HepG2 (cell line): ENCODE measurements at regions not wholly inside any gene's neighbourhood (a gene's known extent, or its start where the extent isn't known, plus 50 kb on each side); places are given as distances from the start of the nearest gene placed in this dataset.

Experiments
- ATAC-seq: fragments of 200-7000 bp; cut with Tn5 transposase; 3 replicates; pipeline ENCODE4 v1.9.1; 2020; ENCODE audit warnings: mild to moderate bottlenecking, moderate library complexity
- BruUV-seq: library from RNA; stranded (reverse); fragments of 400-500 nt; replicated peaks from 2 replicates; lab custom pipeline; 2021; lab: Mats Ljungman, UMichigan
- CTCF ChIA-PET: fragments of 300-600 bp; formaldehyde crosslinking; extraction: SDS; loops from one replicate; lab custom pipeline; 2021; ENCODE audit warnings: low total read pairs, inconsistent platforms, low intra/inter-chr PET ratio; lab: Yijun Ruan, JAX
- POLR2A ChIA-PET: fragments of 350-600 bp; sonication (Branson Sonifier 250); formaldehyde crosslinking; loops from one replicate; lab custom pipeline; 2020; ENCODE audit warnings: antibody characterized with exemption, inconsistent platforms; lab: Yijun Ruan, JAX
- DNase-seq: peaks from one replicate; pipeline ENCODE4 v3.0.0-alpha.2; 2015; ENCODE audit warnings: low spot score
- FAIRE-seq: peaks from 3 replicates; lab custom pipeline; 2011; peaks lifted over from hg19 to GRCh38; lab: Jason Lieb, UNC
- H2AFZ ChIP-seq: one replicate; pipeline ENCODE4 v1.6.1; 2011; ENCODE audit warnings: low read length, inconsistent platforms
- H3K27ac ChIP-seq: fragments of 300-600 bp; 3 replicates; pipeline ENCODE4 v1.8.0; 2011; ENCODE audit warnings: mixed run types, mild to moderate bottlenecking, mixed read lengths, low read length, inconsistent platforms; ENCODE audit not compliant: insufficient read depth; ENCODE audit errors: extremely low read length
- H3K27me3 ChIP-seq, 2 experiments: fragments of 200-600 bp in 1 of 2; 2 replicates in 1 of 2; 3 replicates in 1 of 2; pipeline versions ENCODE4 v1.6.0 to v1.8.0; 2011; ENCODE audit warnings: low read length in 2 of 2, mild to moderate bottlenecking in 2 of 2, moderate library complexity in 2 of 2, inconsistent platforms in 1 of 2; ENCODE audit not compliant: insufficient read depth in 2 of 2, control insufficient read depth in 1 of 2
- H3K36me3 ChIP-seq, 2 experiments: fragments of 200-600 bp in 1 of 2; replicated peaks in 1 of 2; 2 replicates in 1 of 2; 3 replicates in 1 of 2; pipeline versions ENCODE4 v1.5.1 to v1.8.0; 2011; ENCODE audit warnings: low read length in 2 of 2, inconsistent platforms in 1 of 2; ENCODE audit not compliant: insufficient read depth in 2 of 2, control insufficient read depth in 1 of 2
- H3K4me1 ChIP-seq: 2 replicates; pipeline ENCODE4 v1.5.1; 2012; ENCODE audit warnings: low read length, inconsistent platforms; ENCODE audit not compliant: insufficient read depth
- H3K4me2 ChIP-seq: 2 replicates; pipeline ENCODE4 v1.6.0; 2011; ENCODE audit warnings: low read depth, low read length, inconsistent platforms
- H3K4me3 ChIP-seq, 3 experiments: fragments of 200-600 bp in 1 of 3; sonication (generic), shearing (Covaris generic) in 1 of 3; replicated peaks in 1 of 3; 2 replicates each; pipeline ENCODE4 v1.5.1; 2011 to 2016; ENCODE audit warnings: low read length in 3 of 3, inconsistent platforms in 2 of 3, low read depth in 2 of 3, mild to moderate bottlenecking in 2 of 3, control low read depth in 1 of 3, mixed read lengths in 1 of 3; ENCODE audit not compliant: insufficient read depth in 1 of 3
- H3K79me2 ChIP-seq: one replicate; pipeline ENCODE4 v1.6.1; 2011; ENCODE audit warnings: low read length, inconsistent platforms; ENCODE audit not compliant: insufficient read depth
- H3K9ac ChIP-seq: 2 replicates; pipeline ENCODE4 v1.6.0; 2011; ENCODE audit warnings: mild to moderate bottlenecking, low read depth, low read length, inconsistent platforms; ENCODE audit not compliant: insufficient read depth
- H3K9me3 ChIP-seq: 2 replicates; pipeline ENCODE4 v1.5.1; 2012; ENCODE audit warnings: mild to moderate bottlenecking, low read length
- H4K20me1 ChIP-seq: 2 replicates; pipeline ENCODE4 v1.6.0; 2011; ENCODE audit warnings: inconsistent platforms, mild to moderate bottlenecking, low read length, moderate library complexity; ENCODE audit not compliant: insufficient read depth
- ATF1 ChIP-seq: IDR thresholded peaks from 2 replicates; pipeline ENCODE4 v1.6.1; 2016; ENCODE audit warnings: mild to moderate bottlenecking, control low read depth
- KMT2B ChIP-seq: IDR thresholded peaks from 2 replicates; pipeline ENCODE4 v1.6.1; 2016; ENCODE audit warnings: missing genetic modification reagents, missing compliant biosample characterization
- NR2F1 ChIP-seq, 2 experiments: fragments of 450-650 bp in 1 of 2; formaldehyde crosslinking in 1 of 2; IDR thresholded peaks; 2 replicates each; pipeline versions ENCODE4 v1.5.0 to v1.6.1; 2016 to 2020; ENCODE audit warnings: mild to moderate bottlenecking in 1 of 2, missing compliant biosample characterization in 1 of 2, missing genetic modification reagents in 1 of 2, moderate library complexity in 1 of 2
- PPARG ChIP-seq: conservative IDR thresholded peaks from 2 replicates; pipeline ENCODE4 v1.6.1; 2016; ENCODE audit warnings: missing biosample characterization, missing genetic modification reagents
- ZBTB7A ChIP-seq: sonication (generic); formaldehyde crosslinking; IDR thresholded peaks from 2 replicates; pipeline ENCODE4 v1.8.0; 2022; ENCODE audit warnings: mild to moderate bottlenecking, missing genetic modification reagents
- ZNF260 ChIP-seq: sonication (generic); formaldehyde crosslinking; IDR thresholded peaks from 2 replicates; pipeline ENCODE4 v1.4.0; 2020; ENCODE audit warnings: missing genetic modification reagents, low read depth, mild to moderate bottlenecking, borderline replicate concordance
- ZNF263 ChIP-seq: sonication (generic); formaldehyde crosslinking; IDR thresholded peaks from 2 replicates; pipeline ENCODE4 v1.4.0; 2020; ENCODE audit warnings: missing genetic modification reagents
- ZNF34 ChIP-seq: sonication (generic); formaldehyde crosslinking; IDR thresholded peaks from 2 replicates; pipeline ENCODE4 v1.4.0; 2020; ENCODE audit warnings: mild to moderate bottlenecking, missing genetic modification reagents, borderline replicate concordance
- ZNF468 ChIP-seq: sonication (generic); formaldehyde crosslinking; IDR thresholded peaks from 2 replicates; pipeline ENCODE4 v1.8.0; 2022; ENCODE audit warnings: mild to moderate bottlenecking, moderate library complexity, missing genetic modification reagents
- ZNF674 ChIP-seq: sonication (generic); formaldehyde crosslinking; IDR thresholded peaks from 2 replicates; pipeline ENCODE4 v1.5.0; 2020; ENCODE audit warnings: low read depth, mild to moderate bottlenecking, missing genetic modification reagents
- ZSCAN30 ChIP-seq: sonication (generic); formaldehyde crosslinking; IDR thresholded peaks from 2 replicates; pipeline ENCODE4 v1.5.0; 2020; ENCODE audit warnings: mild to moderate bottlenecking, missing genetic modification reagents
- WGBS: methylation state at CpG from one replicate; pipeline ENCODE4 v1.1.6; 2017; ENCODE audit warnings: low lambda C conversion rate; 5-methylcytosine and 5-hydroxymethylcytosine counted together
- in situ Hi-C: cut with HindIII; loops from 2 replicates; pipeline ENCODE4 v1.10.0; 2017; ENCODE audit warnings: low pct_unique_long_range_greater_than_20kb; ENCODE audit not compliant: extremely low pct_ligation_motif_present
- intact Hi-C: fragments of 100-400 bp; cut with micrococcal nuclease; formaldehyde crosslinking; loops from one replicate; pipeline ENCODE4 v1.10.0; 2022; ENCODE audit not compliant: unreplicated experiment
- TF ChIP-seq, protein P1 (sequence below): sonication (generic); formaldehyde crosslinking; IDR thresholded peaks from 2 replicates; pipeline ENCODE4 v1.4.0; 2020; ENCODE audit warnings: mild to moderate bottlenecking, missing genetic modification reagents, borderline replicate concordance
- TF ChIP-seq, protein P2 (sequence below): sonication (generic); formaldehyde crosslinking; IDR thresholded peaks from 2 replicates; pipeline ENCODE4 v1.4.0; 2020; ENCODE audit warnings: missing genetic modification reagents
- TF ChIP-seq, protein P3 (sequence below): conservative IDR thresholded peaks from 2 replicates; pipeline ENCODE4 v1.6.1; 2018; ENCODE audit warnings: missing genetic modification reagents

DNA sequence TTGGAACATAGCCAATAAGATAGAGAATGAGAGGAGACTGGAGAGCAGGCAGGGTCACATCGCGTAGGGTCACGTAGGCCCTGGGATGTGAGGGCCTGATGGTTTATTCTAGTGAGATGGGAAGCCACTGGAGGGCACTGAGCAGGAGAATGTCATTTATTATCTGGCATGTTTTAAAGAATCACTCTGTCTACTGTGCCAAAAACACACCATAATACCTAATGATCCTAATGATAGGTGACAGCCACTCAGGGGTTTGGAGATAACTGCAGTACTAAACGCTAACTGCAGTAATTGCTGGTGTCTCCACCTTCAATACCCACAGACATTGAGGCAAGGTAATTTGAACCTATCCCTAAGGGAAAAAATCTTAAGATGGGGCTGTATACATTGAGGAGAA is 185.4 kb downstream of the TTLL7 start:
- Histone ChIP-seq H4K20me1 (no peaks in the 10 kb centered on the region), H3K4me3 (no peak overlapping the region), H3K4me2 (no peak overlapping the region), H2AFZ (no peak overlapping the region), H3K27ac (no peak overlapping the region), H3K79me2 (no peaks in the 10 kb centered on the region), H3K4me1 (peaks cover 3% of the 10 kb centered on the region), H3K9me3 (peaks cover 28% of the 10 kb centered on the region), H3K9ac (no peak overlapping the region), H3K27me3 (no peaks in the 10 kb centered on the region), H3K36me3 (no peaks in the 10 kb centered on the region)
- intact Hi-C loops (no loop called here), in situ Hi-C loops (no loop called here)
- POLR2A ChIA-PET, result no interaction called here
- ATAC-seq (no peak), DNase-seq (no peak), FAIRE-seq (no peak)
- 86% methylated on average over 4 of the region's 4 CpGs for WGBS
- no TSS peak for BruUV-seq
- TF ChIP-seq KMT2B (CRISPR knock-in tag) (no peak), ZNF263 (no peak), ZNF260 (no peak), ZBTB7A (no peak), PPARG (CRISPR knock-in tag) (no peak), ZNF34 (CRISPR knock-in tag) (no peak), ZNF468 (no peak)
- CTCF ChIA-PET, result no interaction called here

- Histone ChIP-seq H3K9ac (no peak overlapping the region), H3K4me2 (no peak overlapping the region), H3K27ac (no peak overlapping the region), H3K4me1 (no peaks in the 10 kb centered on the region), H3K9me3 (peaks cover 34% of the 10 kb centered on the region; the same call in 1 of the 2 replicates), H2AFZ (no peak overlapping the region), H4K20me1 (no peaks in the 10 kb centered on the region), H3K79me2 (no peaks in the 10 kb centered on the region), H3K27me3 (no peaks in the 10 kb centered on the region), H3K4me3 (no peak overlapping the region), H3K36me3 (no peaks in the 10 kb centered on the region)
- TF ChIP-seq, protein P1, sequence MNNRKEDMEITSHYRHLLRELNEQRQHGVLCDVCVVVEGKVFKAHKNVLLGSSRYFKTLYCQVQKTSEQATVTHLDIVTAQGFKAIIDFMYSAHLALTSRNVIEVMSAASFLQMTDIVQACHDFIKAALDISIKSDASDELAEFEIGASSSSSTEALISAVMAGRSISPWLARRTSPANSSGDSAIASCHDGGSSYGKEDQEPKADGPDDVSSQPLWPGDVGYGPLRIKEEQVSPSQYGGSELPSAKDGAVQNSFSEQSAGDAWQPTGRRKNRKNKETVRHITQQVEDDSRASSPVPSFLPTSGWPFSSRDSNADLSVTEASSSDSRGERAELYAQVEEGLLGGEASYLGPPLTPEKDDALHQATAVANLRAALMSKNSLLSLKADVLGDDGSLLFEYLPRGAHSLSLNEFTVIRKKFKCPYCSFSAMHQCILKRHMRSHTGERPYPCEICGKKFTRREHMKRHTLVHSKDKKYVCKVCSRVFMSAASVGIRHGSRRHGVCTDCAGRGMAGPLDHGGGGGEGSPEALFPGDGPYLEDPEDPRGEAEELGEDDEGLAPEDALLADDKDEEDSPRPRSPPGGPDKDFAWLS, result no peak
- no peak for TF ChIP-seq ZSCAN30 (CRISPR knock-in tag)
- no peak for TF ChIP-seq NR2F1 (CRISPR knock-in tag; IDR thresholded peaks at IDR 0.05)
- no peak for TF ChIP-seq ZNF674 (CRISPR knock-in tag)
- TF ChIP-seq ATF1 (CRISPR knock-in tag), result no peak
- TF ChIP-seq, protein P2, sequence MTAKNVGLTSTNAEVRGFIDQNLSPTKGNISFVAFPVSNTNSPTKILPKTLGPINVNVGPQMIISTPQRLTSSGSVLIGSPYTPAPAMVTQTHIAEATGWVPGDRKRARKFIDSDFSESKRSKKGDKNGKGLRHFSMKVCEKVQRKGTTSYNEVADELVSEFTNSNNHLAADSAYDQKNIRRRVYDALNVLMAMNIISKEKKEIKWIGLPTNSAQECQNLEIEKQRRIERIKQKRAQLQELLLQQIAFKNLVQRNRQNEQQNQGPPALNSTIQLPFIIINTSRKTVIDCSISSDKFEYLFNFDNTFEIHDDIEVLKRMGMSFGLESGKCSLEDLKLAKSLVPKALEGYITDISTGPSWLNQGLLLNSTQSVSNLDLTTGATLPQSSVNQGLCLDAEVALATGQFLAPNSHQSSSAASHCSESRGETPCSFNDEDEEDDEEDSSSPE, result no peak
- TF ChIP-seq, protein P3, sequence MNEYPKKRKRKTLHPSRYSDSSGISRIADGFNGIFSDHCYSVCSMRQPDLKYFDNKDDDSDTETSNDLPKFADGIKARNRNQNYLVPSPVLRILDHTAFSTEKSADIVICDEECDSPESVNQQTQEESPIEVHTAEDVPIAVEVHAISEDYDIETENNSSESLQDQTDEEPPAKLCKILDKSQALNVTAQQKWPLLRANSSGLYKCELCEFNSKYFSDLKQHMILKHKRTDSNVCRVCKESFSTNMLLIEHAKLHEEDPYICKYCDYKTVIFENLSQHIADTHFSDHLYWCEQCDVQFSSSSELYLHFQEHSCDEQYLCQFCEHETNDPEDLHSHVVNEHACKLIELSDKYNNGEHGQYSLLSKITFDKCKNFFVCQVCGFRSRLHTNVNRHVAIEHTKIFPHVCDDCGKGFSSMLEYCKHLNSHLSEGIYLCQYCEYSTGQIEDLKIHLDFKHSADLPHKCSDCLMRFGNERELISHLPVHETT (CRISPR knock-in tag), result no peak
- FAIRE-seq (no peak), DNase-seq (no peak), ATAC-seq (no peak)
- intact Hi-C loops, result no loop called here
- WGBS, result 60% methylated on average over 3 of the region's 4 CpGs
- ChIA-PET CTCF (no interaction called here), POLR2A (no interaction called here)
- no TSS peak for BruUV-seq
- in situ Hi-C loops, result no loop called here
Observed at GRCh38 chr1:83810144-83810543, 188.8 kb downstream of the TTLL7 start.
